Osteoblast (primary cell): ENCODE measurements at regions not wholly inside any gene's neighbourhood (a gene's known extent, or its start where the extent isn't known, plus 50 kb on each side); places are given as distances from the start of the nearest gene placed in this dataset.

Experiments used
- DNase-seq: peaks from one replicate; pipeline ENCODE4 v3.0.0; 2011; ENCODE audit warnings: low spot score, mixed read lengths; ENCODE audit not compliant: insufficient read length; ENCODE audit errors: missing footprints
- H2AFZ ChIP-seq: 2 replicates; pipeline ENCODE4 v1.6.0; 2011; ENCODE audit warnings: mild to moderate bottlenecking, low read length
- H3K27ac ChIP-seq: 2 replicates; pipeline ENCODE4 v1.5.1; 2011; ENCODE audit warnings: mild to moderate bottlenecking, low read depth, low read length, moderate library complexity
- H3K27me3 ChIP-seq: 2 replicates; pipeline ENCODE4 v1.6.0; 2012; ENCODE audit warnings: mild to moderate bottlenecking, control low read depth, inconsistent platforms, low read length, moderate library complexity; ENCODE audit not compliant: insufficient read depth
- H3K36me3 ChIP-seq: 2 replicates; pipeline ENCODE4 v1.5.1; 2011; ENCODE audit warnings: mild to moderate bottlenecking, low read length, control low read depth, moderate library complexity; ENCODE audit not compliant: insufficient read depth
- H3K4me1 ChIP-seq: 2 replicates; pipeline ENCODE4 v1.5.1; 2011; ENCODE audit warnings: mild to moderate bottlenecking, low read length, control low read depth, moderate library complexity; ENCODE audit not compliant: insufficient read depth
- H3K4me2 ChIP-seq: 2 replicates; pipeline ENCODE4 v1.6.0; 2011; ENCODE audit warnings: mild to moderate bottlenecking, low read length; ENCODE audit not compliant: insufficient read depth
- H3K4me3 ChIP-seq: fragments of 200-600 bp; sonication (generic); 3 replicates; pipeline ENCODE4 v1.5.1; 2012; ENCODE audit warnings: mild to moderate bottlenecking, low read length, inconsistent platforms; ENCODE audit not compliant: insufficient read depth
- H3K79me2 ChIP-seq: 2 replicates; pipeline ENCODE4 v1.6.0; 2012; ENCODE audit warnings: mild to moderate bottlenecking, low read length, control low read depth, inconsistent platforms; ENCODE audit not compliant: insufficient read depth
- H3K9me3 ChIP-seq: 2 replicates; pipeline ENCODE4 v1.5.1; 2011; ENCODE audit warnings: low read depth, low read length, control low read depth
- H4K20me1 ChIP-seq: 2 replicates; pipeline ENCODE4 v1.6.0; 2012; ENCODE audit warnings: mild to moderate bottlenecking, low read length, control low read depth; ENCODE audit not compliant: insufficient read depth
- CTCF ChIP-seq: IDR thresholded peaks from 2 replicates; pipeline ENCODE4 v1.5.1; 2011; ENCODE audit warnings: mild to moderate bottlenecking, low read depth, low read length, moderate library complexity; ENCODE audit errors: extremely low read depth

DNA sequence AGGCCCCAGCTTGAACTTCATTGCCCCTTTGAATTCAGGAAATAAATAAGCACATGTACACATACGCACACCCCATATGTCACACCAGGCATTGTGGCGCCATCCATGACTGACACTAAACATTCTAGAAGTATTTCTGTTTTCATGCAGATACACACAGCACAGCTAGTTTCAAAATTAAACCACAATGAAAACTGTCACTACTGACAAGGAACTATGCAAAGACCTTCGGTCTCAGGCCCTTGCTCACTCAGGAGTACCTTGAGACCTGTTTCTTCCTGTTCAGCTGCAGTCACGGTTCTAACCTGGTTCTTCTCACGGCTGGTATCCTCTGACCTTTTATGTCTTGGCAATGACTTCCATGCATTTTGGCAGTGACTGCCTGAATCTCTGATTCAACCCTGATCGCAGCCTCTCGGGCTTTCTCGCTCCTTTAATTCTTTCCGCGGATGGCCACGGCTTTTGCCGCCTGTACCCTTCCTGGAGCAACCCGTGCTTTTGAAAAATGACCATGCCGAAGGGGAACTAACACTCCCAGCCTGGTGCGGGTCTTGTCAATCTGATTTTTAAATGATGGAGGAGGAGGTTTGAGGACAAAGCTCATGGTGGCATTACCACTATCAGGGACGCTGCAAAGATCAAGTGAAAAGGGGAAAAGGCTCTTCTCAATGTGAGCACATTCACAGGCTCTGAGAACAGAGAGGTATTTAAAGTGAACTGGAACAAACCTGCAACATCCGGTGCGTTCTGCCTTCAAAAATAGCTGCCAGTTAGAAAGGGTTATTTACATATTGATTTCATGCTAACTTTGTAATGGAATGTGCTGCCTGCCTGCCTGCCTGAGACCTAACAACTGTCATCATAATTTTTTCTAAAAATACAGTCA, 384.6 kb downstream of the RRAGC start:
- no peak for DNase-seq
- Histone ChIP-seq H3K79me2 (no peaks in the 10 kb centered on the region), H3K4me2 (no peak overlapping the region), H3K36me3 (no peaks in the 10 kb centered on the region), H2AFZ (no peak overlapping the region), H3K4me1 (no peaks in the 10 kb centered on the region), H3K27ac (no peak overlapping the region), H3K9me3 (no peaks in the 10 kb centered on the region), H4K20me1 (no peaks in the 10 kb centered on the region), H3K27me3 (peaks cover 8% of the 10 kb centered on the region), H3K4me3 (no peak overlapping the region)
- TF ChIP-seq CTCF, result no peak

DNA sequence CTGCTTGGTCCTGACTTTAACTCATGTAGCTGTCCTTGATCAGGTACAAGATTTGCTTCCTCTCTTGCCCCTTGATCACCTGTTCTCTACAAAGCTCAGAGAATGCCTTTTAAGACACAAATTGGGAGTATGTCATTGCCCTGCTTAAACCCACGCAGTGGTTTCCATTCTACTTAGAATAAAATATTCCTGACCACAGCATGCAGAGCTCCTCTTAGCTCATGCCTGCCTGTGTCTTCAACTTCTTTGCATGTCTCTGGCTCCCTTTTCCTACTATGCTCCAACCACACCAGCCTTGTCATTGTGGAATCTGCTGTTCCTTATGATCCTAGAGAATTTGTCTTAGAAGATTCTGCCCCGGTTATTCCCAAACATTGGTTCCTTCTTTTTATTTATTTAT, 393.1 kb downstream of the RRAGC start:
- Histone ChIP-seq H4K20me1 (no peaks in the 10 kb centered on the region), H3K4me2 (no peak overlapping the region), H2AFZ (no peak overlapping the region), H3K9me3 (no peaks in the 10 kb centered on the region), H3K27me3 (no peaks in the 10 kb centered on the region), H3K4me3 (no peak overlapping the region), H3K36me3 (no peaks in the 10 kb centered on the region), H3K4me1 (no peaks in the 10 kb centered on the region), H3K79me2 (no peaks in the 10 kb centered on the region), H3K27ac (no peak overlapping the region)
- TF ChIP-seq CTCF, result no peak
- no peak for DNase-seq

DNA sequence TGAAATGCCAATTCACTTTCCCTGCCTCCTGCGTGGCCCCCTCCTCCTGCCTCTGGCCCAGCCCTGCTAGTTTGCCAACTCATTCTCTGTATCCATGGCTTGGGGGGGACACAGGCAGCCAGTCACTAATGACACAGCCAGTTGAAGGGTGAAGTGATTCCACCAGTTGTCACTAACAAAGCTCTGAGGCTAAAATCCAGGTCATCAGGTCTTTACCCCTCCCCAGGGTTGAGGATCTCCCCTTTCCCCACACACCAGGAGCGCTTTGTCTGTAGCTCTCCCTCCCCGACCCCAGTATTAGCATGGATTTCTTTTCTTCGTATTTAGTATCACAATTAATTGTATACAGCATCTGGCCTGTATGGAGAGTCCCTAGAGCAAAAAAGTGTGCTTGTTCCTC, 394.1 kb downstream of the RRAGC start:
- Histone ChIP-seq H3K4me1 (no peaks in the 10 kb centered on the region), H2AFZ (no peak overlapping the region), H4K20me1 (no peaks in the 10 kb centered on the region), H3K36me3 (no peaks in the 10 kb centered on the region), H3K4me2 (no peak overlapping the region), H3K79me2 (no peaks in the 10 kb centered on the region), H3K9me3 (no peaks in the 10 kb centered on the region), H3K27me3 (no peaks in the 10 kb centered on the region), H3K4me3 (no peak overlapping the region), H3K27ac (no peak overlapping the region)
- no peak for TF ChIP-seq CTCF
- DNase-seq, result no peak

- no peak for DNase-seq
- TF ChIP-seq CTCF, result no peak
- no peaks in the 10 kb centered on the region for H3K27me3 ChIP-seq
- no peaks in the 10 kb centered on the region for H4K20me1 ChIP-seq
- H3K4me3 ChIP-seq, result no peak overlapping the region
- no peaks in the 10 kb centered on the region for H3K4me1 ChIP-seq
- no peak overlapping the region for H3K27ac ChIP-seq
- no peaks in the 10 kb centered on the region for H3K79me2 ChIP-seq
- no peaks in the 10 kb centered on the region for H3K36me3 ChIP-seq
- H2AFZ ChIP-seq, result no peak overlapping the region
- H3K9me3 ChIP-seq, result no peaks in the 10 kb centered on the region
- no peak overlapping the region for H3K4me2 ChIP-seq
Observed at GRCh38 chr1:38464071-38464661, 395.4 kb downstream of the RRAGC start.
